Smooth muscle cell (in vitro differentiated cells): ENCODE measurements at regions not wholly inside any gene's neighbourhood (a gene's known extent, or its start where the extent isn't known, plus 50 kb on each side); places are given as distances from the start of the nearest gene placed in this dataset.

ENCODE experiments used
- DNase-seq: peaks from one replicate; lab custom pipeline; 2025; ENCODE audit not compliant: unreplicated experiment; lab: John Stamatoyannopoulos, UW
- H2AFZ ChIP-seq: fragments of 200-600 bp; sonication (generic); 2 replicates; pipeline ENCODE4 v1.6.0; 2016; ENCODE audit warnings: antibody characterized with exemption, low read depth, mild to moderate bottlenecking
- H3F3A ChIP-seq: fragments of 200-600 bp; sonication (generic); 2 replicates; pipeline ENCODE4 v1.6.0; 2017; ENCODE audit warnings: antibody characterized with exemption, low read depth
- H3K27ac ChIP-seq: fragments of 200-600 bp; sonication (generic); 2 replicates; pipeline ENCODE4 v1.5.1; 2016; ENCODE audit warnings: low read depth, mild to moderate bottlenecking
- H3K27me3 ChIP-seq: fragments of 200-600 bp; sonication (generic); 2 replicates; pipeline ENCODE4 v1.6.1; 2016; ENCODE audit warnings: low read depth, mild to moderate bottlenecking
- H3K36me3 ChIP-seq: fragments of 200-600 bp; sonication (generic); 2 replicates; pipeline ENCODE4 v1.5.1; 2016; ENCODE audit warnings: low read depth
- H3K4me1 ChIP-seq: fragments of 200-600 bp; sonication (generic); 2 replicates; pipeline ENCODE4 v1.5.1; 2016; ENCODE audit warnings: low read depth
- H3K4me2 ChIP-seq: fragments of 200-600 bp; sonication (generic); 2 replicates; pipeline ENCODE4 v1.6.0; 2016; ENCODE audit warnings: mild to moderate bottlenecking
- H3K4me3 ChIP-seq: fragments of 200-600 bp; sonication (generic); 2 replicates; pipeline ENCODE4 v1.5.1; 2016; ENCODE audit warnings: mild to moderate bottlenecking
- H3K79me2 ChIP-seq: fragments of 200-600 bp; sonication (generic); 2 replicates; pipeline ENCODE4 v1.6.0; 2016; ENCODE audit warnings: low read depth, mild to moderate bottlenecking
- H3K9ac ChIP-seq: fragments of 200-600 bp; sonication (generic); 2 replicates; pipeline ENCODE4 v1.6.0; 2016; ENCODE audit warnings: low read depth
- H3K9me3 ChIP-seq: fragments of 200-600 bp; sonication (generic); replicated peaks from 2 replicates; pipeline ENCODE4 v1.5.1; 2016; ENCODE audit warnings: low read depth
- H4K20me1 ChIP-seq: fragments of 200-600 bp; sonication (generic); 2 replicates; pipeline ENCODE4 v1.6.0; 2016; ENCODE audit warnings: low read depth
- WGBS: methylation state at CpG from one replicate; pipeline ENCODE4 v1.1.7; 2016; ENCODE audit warnings: low lambda C conversion rate; 5-methylcytosine and 5-hydroxymethylcytosine counted together
- TF ChIP-seq, protein P1 (sequence below): fragments of 200-600 bp; sonication (generic); IDR thresholded peaks from 2 replicates; pipeline ENCODE4 v1.5.1; 2017; ENCODE audit warnings: borderline replicate concordance, mild to moderate bottlenecking, antibody characterized with exemption; ENCODE audit not compliant: insufficient read depth, poor library complexity, severe bottlenecking

DNA sequence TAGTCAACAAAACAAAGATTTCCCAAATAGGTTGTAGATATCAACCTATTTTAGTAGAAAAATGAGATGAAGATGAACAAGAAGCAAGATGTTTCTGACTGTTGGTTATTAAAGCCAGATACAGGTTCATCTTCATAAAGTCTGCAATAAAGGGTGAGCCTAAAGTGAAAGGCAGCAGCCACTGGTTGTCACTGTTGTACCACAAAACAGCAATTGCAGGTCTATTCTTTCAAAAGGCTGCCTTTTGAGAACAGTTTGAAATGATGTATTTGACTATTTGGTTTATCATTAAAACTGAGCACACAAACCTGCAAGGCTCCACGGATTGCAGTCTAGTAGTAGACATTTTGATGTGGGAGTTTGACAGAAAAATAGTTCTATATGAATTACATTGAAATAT is 543.4 kb downstream of the GBE1 start:
- H3K79me2 ChIP-seq: no peaks in the 10 kb centered on the region
- no peaks in the 10 kb centered on the region for H3K4me1 ChIP-seq
- no peaks in the 10 kb centered on the region for H3K36me3 ChIP-seq
- 20% methylated on average over 1 of the region's 1 CpG for WGBS
- no peak for DNase-seq
- no peak overlapping the region for H2AFZ ChIP-seq
- no peak overlapping the region for H3K27ac ChIP-seq
- no peaks in the 10 kb centered on the region for H3K9me3 ChIP-seq
- no peaks in the 10 kb centered on the region for H3F3A ChIP-seq
- H3K27me3 ChIP-seq: no peaks in the 10 kb centered on the region
- H3K9ac ChIP-seq: no peak overlapping the region
- no peak overlapping the region for H3K4me3 ChIP-seq
- H3K4me2 ChIP-seq: no peak overlapping the region
- H4K20me1 ChIP-seq: no peaks in the 10 kb centered on the region
- TF ChIP-seq, protein P1, sequence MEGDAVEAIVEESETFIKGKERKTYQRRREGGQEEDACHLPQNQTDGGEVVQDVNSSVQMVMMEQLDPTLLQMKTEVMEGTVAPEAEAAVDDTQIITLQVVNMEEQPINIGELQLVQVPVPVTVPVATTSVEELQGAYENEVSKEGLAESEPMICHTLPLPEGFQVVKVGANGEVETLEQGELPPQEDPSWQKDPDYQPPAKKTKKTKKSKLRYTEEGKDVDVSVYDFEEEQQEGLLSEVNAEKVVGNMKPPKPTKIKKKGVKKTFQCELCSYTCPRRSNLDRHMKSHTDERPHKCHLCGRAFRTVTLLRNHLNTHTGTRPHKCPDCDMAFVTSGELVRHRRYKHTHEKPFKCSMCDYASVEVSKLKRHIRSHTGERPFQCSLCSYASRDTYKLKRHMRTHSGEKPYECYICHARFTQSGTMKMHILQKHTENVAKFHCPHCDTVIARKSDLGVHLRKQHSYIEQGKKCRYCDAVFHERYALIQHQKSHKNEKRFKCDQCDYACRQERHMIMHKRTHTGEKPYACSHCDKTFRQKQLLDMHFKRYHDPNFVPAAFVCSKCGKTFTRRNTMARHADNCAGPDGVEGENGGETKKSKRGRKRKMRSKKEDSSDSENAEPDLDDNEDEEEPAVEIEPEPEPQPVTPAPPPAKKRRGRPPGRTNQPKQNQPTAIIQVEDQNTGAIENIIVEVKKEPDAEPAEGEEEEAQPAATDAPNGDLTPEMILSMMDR: peak; percentile 41

- Histone ChIP-seq H3K9me3 (no peaks in the 10 kb centered on the region), H3K4me1 (no peaks in the 10 kb centered on the region), H4K20me1 (no peaks in the 10 kb centered on the region), H3K36me3 (no peaks in the 10 kb centered on the region), H2AFZ (no peak overlapping the region), H3K79me2 (no peaks in the 10 kb centered on the region), H3K4me3 (no peak overlapping the region), H3K27ac (no peak overlapping the region), H3K9ac (no peak overlapping the region), H3F3A (no peaks in the 10 kb centered on the region), H3K27me3 (no peaks in the 10 kb centered on the region), H3K4me2 (no peak overlapping the region)
- TF ChIP-seq, protein P1: no peak
- DNase-seq: no peak
- 98% methylated on average over 2 of the region's 2 CpGs for WGBS
Measured at GRCh38 chr3:81217101-81217500, 544.3 kb downstream of the GBE1 start.

DNA sequence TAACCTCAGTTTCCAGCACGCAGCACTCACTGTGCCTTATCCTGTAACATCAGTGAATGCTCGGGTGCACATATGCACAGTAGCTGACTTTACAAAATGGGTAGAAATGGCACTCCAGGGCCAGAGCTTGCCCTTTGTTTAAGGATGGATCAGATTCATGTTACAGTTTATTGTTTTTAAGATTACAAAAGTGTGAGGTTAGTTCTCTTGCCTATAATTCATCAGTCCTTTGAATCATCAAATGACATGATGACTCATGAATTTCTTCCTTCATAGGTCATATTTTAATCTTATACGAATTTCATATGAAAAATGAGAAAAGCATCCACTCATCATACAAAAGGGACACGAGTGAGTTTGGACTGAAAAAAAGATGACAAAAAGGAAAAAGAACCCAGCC is 545.3 kb downstream of the GBE1 start:
- WGBS: 73% methylated on average over 4 of the region's 4 CpGs
- H2AFZ ChIP-seq: no peak overlapping the region
- no peaks in the 10 kb centered on the region for H3F3A ChIP-seq
- H3K9ac ChIP-seq: no peak overlapping the region
- H3K4me1 ChIP-seq: no peaks in the 10 kb centered on the region
- H3K79me2 ChIP-seq: no peaks in the 10 kb centered on the region
- no peaks in the 10 kb centered on the region for H4K20me1 ChIP-seq
- H3K9me3 ChIP-seq: no peaks in the 10 kb centered on the region
- H3K4me2 ChIP-seq: no peak overlapping the region
- no peaks in the 10 kb centered on the region for H3K36me3 ChIP-seq
- TF ChIP-seq, protein P1: no peak
- H3K27ac ChIP-seq: no peak overlapping the region
- H3K27me3 ChIP-seq: no peaks in the 10 kb centered on the region
- DNase-seq: no peak
- H3K4me3 ChIP-seq: no peak overlapping the region

GRCh38 chr3:81214631-81215030 is 546.8 kb downstream of the GBE1 start:
- 50% methylated on average over 1 of the region's 1 CpG for WGBS
- no peak overlapping the region for H2AFZ ChIP-seq
- H3K36me3 ChIP-seq: no peaks in the 10 kb centered on the region
- no peaks in the 10 kb centered on the region for H4K20me1 ChIP-seq
- no peak overlapping the region for H3K9ac ChIP-seq
- DNase-seq: no peak
- H3F3A ChIP-seq: no peaks in the 10 kb centered on the region
- no peak overlapping the region for H3K27ac ChIP-seq
- no peak overlapping the region for H3K4me2 ChIP-seq
- H3K4me3 ChIP-seq: no peak overlapping the region
- no peaks in the 10 kb centered on the region for H3K79me2 ChIP-seq
- no peaks in the 10 kb centered on the region for H3K4me1 ChIP-seq
- no peaks in the 10 kb centered on the region for H3K9me3 ChIP-seq
- no peaks in the 10 kb centered on the region for H3K27me3 ChIP-seq
- TF ChIP-seq, protein P1: no peak
